NCI-H2171 (cell line): ENCODE measurements at regions not wholly inside any gene's neighbourhood (a gene's known extent, or its start where the extent isn't known, plus 50 kb on each side); places are given as distances from the start of the nearest gene placed in this dataset.

ENCODE experiments used
- DNase-seq: peaks from one replicate; lab custom pipeline; 2025; lab: John Stamatoyannopoulos, UW

DNA sequence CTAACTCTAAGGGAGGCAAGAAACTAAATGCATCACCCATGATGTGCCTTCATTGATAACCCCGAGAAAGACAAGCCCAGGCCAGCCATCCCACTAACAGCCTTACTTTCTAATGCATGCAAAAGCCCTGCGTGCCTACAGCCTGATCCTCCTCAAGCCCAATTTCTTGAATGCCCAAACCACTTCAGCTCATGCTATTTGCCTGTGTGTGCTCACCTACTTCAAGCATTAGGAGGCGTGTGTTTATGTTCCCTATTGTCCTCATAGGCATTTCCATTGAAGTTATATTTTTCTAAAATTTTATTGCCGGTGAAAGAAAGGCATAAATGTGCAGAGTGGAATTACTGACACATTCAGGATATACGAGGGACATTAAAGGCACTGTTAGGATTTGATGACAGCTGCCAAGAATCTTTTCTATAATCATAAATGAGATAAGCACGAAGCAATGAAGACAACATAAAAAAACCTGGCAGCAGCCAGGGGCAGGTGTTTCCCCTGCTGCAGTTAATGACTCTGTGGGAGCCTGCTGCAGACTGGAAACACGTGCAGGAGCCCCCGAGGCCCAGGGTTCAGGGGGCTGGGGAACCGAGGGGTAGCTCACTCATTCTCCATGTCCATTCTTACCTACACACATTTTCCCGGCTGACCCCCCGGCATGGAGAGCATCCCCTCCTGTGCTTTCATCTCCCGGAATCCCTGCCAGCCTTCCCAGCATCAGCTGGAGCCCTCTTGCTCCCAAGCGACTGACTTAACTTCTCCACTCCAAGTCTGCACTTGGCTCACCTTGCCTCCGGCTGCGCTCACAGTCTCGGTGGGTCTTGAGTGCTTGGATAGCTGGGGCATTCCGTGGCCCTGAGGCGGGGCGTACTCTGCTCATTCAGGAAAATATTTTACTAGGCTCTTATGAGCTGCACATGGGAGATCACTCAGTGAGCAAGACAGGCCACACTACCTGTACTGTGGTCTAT, 292.3 kb upstream of the SIX2 start:
- DNase-seq = no peak

GRCh38 chr2:45300026-45300750, 290.9 kb upstream of the SIX2 start:
- no peak for DNase-seq

GRCh38 chr2:45299361-45299760, 290.1 kb upstream of the SIX2 start:
- DNase-seq = no peak

- DNase-seq = no peak
These were observed 283.9 kb upstream of the SIX2 start for GRCh38 chr2:45293182-45293581.

GRCh38 chr2:45291296-45291701, 282.0 kb upstream of the SIX2 start:
- DNase-seq = no peak

DNA sequence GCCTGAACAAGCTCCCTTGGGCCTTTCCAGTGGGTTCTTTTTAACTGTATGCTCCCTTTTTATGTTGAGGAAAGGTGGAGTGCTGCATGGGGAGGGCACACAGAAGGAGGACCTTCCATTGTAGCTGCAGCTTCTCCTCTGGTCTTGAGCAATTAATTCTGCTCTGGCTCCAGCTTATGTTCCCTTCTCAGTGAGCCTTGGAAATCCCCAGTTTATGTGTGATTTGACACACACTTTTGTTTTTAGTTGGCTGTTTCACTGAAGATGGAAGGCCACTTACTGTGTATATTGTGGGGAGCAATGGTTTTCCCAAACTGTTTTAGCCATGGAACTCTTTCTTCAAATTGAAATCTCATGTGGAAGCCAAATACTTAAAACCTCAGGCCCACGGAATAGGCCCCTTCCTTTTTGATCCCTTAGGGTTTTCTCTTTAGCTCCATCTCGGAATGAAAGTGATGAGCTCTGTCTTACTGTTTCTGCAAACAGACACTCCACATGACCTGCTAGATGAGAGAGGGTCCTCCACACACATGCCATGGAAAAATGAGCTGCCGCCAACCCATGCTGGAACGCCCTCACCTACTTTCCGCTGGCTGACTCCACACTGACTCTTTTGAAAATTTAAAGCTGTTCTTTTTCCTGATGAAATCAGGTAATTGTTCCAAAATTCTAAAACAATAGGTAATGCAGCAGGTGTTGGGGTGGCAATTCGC, 280.9 kb upstream of the SIX2 start:
- no peak for DNase-seq

- DNase-seq = no peak
These were observed 279.5 kb upstream of the SIX2 start for GRCh38 chr2:45288532-45289417.

DNA sequence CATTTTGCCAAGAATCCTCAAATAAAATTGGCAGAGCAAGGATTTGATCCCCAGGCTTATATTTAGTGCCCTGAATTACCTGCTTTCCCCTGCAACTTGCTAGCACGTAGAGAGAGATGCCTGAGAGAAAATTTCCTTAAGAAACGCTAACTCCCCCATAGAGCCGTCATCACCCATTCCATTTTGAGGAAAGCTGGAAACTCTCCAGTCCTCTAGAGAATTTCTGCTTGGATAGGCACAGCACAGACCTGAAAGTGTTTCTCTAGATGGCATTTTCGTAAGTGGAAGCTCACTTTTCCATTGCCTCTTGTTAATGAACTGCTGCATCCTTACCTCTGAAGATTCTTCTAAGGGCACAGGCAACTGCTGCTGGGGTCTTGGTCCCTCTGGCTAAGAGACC, 277.8 kb upstream of the SIX2 start:
- no peak for DNase-seq

DNA sequence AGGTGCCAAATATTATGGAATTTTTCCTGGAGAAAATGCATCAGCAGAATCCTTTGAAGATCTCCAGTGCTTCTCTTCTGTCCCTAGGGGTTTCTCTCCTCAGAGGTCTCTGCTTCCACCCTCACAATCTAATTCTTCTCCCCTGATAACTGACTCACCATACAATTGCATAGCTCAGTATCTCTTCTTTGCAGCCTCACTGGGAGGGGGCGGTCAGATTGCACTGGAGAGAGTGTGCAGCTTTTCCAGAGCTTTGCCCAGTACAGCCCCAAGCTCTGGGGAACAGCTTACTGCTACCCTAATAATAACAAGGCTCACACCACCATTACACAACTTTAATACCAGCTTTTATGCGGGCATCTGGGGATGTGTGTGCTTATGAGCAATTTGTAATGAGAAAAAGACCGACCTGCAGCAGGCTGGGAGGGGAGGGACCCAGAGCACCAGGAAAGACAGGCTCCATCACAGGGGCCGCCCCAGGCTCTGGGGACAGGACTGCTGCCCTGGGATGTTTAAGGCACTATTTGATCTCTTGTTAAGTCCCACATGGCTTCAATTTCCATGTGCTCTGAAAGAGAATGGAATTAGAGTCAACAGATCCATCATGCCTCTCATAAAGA, 276.6 kb upstream of the SIX2 start:
- DNase-seq = no peak

DNA sequence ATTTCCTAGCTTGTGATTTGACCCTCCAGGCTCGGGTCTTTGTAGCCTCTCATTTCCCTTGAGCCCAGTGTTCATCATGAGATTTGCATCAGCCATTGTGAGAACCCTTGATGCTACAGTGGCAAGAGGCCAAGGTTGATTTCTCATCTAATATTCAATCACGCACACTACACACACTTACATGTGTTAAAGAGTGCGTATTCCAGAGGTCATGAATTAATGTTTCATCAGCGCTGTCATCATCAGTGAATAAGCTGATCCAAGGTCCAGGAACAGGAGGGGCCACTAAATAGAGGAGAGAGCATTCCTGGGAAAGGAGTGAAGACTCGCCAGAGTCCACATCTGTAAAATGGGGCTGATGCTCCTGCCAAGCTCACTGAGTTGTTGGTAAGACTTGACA, 276.1 kb upstream of the SIX2 start:
- DNase-seq = no peak

- DNase-seq = no peak
These were observed 275.4 kb upstream of the SIX2 start for GRCh38 chr2:45284621-45284995.

DNA sequence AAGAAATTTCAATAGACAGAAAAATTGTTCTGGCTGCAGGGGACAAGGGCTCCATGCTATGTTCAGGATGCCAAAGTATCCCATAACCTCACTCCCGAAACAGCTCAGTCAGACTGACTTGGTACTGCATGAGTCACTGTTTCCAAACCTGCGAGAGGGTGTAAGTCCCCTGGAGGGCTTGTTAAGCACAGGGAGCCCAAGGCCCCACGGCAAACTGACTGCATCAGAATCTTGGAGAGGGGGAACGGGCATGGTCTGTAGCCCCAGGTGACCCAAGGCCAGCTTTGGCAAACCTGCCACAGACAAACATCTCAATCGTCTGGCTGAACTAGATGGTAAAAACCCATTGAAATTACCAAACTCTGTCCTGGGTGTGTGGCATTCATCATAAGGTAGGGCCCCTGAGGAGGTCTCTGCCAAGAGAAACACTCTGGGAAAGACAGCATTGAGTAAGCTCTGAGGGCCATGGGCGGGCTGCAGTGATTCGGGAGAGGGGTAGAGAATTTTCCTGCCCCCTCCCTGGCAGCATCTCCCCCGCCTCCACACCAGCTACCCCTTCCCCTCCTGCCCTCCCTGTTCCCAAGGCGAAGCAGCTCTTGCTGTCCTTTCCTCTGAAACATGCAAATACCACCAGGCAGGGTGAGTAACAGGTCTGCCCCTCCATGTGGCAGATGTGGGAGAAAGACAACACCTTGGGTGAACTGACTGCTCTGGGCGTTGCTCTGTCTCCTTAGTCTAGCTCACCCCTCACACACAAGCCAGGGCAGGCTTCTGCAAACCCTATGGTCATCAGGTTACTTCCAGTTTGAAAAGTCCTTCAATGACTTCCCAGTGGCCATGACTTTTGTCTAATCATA, 274.7 kb upstream of the SIX2 start:
- DNase-seq = no peak

DNA sequence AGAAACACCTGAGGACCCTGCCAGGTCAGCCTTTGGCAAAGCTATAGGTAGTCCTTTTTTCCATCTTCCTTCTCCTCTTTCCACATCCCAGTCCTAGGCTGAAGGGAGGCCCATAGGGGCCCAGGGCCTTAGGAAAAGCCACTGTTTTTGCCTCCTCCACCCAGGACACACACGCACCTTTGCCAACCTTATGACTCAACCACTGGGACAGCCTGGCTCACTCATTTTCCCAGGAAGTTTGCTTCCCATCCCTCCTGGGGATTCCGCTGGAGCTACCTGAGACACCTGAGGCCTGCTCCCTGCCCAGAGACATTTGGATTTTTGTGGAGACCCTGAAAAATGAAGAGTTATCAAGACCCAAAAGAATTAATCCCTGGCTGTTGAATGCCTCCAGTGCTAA, 273.4 kb upstream of the SIX2 start:
- no peak for DNase-seq

GRCh38 chr2:45281311-45281710, 272.1 kb upstream of the SIX2 start:
- DNase-seq = no peak

- no peak for DNase-seq
These were observed 271.5 kb upstream of the SIX2 start for GRCh38 chr2:45280794-45281193.

DNA sequence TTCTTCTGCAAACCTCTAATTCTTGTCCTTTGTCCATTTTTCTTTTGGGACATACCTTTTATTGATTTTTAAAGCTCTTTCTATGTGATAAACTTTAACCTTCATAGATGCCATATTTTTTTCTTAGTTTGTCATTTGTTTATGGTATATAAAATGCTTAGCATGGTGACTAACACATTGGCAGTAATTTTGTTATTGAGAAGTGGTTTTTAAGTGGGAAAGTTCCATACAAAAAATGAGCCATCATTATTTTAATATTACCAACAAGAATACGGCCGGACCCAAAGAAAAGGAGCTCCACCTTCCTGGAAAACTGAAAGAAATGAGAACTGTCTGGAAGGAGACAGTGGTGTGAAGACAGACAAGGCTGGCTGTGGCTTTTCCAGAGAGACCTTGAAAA, 270.1 kb upstream of the SIX2 start:
- DNase-seq = no peak

DNA sequence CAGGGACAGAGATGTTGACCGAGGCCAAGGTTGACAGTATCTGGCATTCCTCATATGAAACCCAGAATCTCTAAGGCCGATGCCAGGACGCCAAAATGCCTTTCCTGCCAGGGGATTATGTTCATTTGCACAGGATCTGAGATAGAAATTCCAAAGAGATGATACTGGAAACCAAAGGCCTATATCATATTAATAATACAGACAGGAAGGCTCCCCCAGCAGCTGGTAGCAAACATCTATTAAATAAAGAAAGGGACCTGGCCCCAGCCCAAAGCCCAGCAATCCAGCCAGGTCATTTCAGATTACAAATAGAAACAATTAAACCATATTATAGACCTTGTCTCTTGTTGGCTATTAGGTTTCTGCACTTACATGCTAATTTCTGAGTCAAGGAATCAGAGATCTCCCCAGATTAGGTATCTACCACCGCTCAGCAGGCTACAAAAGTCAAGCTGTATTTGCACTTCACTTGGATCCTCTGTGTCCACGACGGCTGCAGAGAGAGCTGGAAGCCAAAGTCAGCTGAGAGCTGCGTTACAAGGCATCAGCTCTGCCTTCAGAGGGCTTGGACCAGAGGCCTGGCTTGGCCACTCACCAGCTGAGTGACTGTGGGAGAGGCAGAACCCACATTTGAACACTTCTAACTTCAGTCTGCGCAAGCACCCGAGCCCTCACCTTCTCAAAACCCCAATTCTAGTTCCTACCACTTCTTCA, 269.3 kb upstream of the SIX2 start:
- no peak for DNase-seq

DNA sequence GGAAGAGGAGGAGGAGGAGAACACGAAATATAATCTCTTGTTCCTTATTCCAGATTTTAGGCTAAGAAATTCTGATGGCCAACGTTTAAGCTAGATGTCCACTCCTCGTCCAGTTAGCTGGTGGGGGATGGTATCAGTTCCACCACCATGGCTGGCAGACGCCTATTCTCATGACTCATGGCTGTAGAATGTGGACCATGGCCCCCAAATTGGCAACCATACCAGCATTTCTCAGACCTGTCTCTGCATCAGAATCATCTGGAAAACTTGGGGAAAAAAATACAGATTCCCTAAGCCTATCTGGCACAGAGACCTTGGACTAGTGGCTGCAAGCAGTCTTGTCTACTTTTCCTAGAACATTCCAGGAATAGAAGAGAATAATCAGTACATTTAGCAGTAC, 267.7 kb upstream of the SIX2 start:
- no peak for DNase-seq

GRCh38 chr2:45275806-45276205, 266.6 kb upstream of the SIX2 start:
- no peak for DNase-seq
